HG02973 (cell line): ENCODE measurements at regions not wholly inside any gene's neighbourhood (a gene's known extent, or its start where the extent isn't known, plus 50 kb on each side); places are given as distances from the start of the nearest gene placed in this dataset.

ENCODE experiments used
- ATAC-seq: cut with Tn5 transposase; IDR thresholded peaks from one replicate; pipeline ENCODE4 v1.9.1; 2021; ENCODE audit warnings: moderate library complexity; ENCODE audit not compliant: unreplicated experiment

DNA sequence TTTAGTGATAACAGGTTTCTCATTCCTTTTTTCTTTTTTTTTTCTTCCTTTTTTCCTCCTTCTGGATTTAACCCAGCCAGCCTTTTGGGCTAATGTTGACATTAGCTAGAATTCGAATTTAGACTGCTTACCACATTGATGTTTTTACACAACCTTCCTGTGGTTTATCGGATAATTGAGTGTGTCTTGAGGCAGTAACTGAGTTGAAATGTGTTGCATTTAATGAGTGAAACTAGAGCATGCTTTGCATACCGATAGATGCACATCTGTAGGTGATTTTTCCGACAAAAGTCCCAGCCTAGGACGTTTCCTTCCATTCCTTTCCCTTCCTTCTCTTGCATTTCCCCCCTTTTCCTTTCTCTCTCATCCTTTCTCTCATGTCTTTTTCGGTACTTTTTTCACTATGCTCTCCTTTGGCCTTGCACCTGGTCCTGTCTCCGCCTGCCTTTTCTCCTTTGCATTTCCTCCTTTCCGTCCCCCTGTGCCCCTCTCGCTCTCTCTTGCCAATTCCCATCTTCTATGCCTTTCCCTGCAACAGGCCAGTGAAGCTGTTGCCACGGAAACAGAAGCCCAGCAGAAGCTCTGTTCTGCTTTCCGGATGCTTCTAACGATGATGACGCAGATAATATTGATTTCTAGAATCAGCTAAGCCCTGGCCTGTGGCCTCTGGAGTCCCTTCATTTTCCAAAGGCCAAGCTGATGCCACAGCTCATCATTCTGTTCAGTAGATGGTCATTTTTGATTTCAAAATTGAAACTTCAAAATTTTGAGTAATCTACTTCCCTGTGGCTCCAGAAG lies 76.1 kb downstream of the SLC25A47 start:
- no peak for ATAC-seq

DNA sequence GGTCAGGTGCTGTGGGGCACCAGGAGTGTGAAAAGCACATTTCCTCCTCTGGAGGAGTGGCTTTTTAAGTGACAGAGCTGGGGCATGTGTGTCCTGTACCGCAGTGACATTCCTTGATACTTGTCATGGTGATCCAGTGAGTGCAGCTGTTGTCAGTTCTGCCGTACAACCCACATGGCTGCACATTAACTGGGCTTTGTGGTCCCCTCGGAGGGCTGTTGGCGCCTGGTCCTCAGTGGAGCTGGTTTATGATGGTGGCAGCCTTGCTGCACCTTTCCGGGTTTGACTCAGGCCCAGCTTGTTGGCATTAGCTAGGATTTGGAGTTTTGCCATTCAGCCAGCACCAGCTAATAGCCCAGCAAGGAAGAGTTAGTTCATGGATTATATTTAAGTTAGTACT lies 77.0 kb downstream of the SLC25A47 start:
- ATAC-seq: no peak

- no peak for ATAC-seq
Measured at GRCh38 chr14:100401031-100401692, 78.0 kb downstream of the SLC25A47 start.

DNA sequence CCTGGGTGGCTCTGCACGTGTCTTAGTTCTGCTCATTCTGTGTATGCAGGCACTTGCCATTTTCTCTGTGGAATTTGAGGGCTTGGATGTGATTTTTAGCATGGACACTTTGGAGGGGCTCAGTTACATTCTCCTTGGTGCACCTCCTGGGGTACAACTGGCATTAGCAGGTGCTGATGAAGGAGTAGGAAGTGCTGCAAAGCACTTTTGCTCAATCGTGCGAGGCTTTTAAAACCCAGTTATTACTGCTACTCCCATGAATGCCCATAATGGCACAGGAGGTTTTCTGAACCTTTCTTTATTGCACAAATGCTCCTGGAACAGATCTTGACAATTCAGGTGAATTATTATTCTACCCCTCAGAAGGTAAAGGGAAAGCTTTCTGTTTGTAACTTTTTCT lies 78.7 kb downstream of the SLC25A47 start:
- ATAC-seq: no peak

- ATAC-seq: no peak
Measured at GRCh38 chr14:100402631-100403030, 79.5 kb downstream of the SLC25A47 start.

DNA sequence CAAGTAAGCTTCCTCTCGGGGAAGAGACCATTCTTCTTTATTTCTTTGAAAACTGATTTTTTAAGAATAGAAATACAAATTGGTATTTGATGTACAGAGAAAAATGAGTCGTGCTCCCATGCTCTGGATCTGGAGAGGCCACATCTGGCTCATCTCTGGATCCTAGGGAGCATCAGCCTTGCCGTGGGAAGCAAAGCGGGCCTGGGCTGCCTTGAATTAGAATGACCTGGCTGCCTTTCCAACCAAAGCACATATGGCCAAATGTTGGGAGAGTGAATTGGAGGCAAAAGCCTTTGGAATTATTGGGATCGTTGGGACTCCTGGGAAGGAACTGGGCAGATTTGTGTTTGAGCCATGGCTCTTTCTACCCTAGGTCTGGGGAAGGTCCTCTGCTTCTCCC lies 80.0 kb downstream of the SLC25A47 start:
- ATAC-seq: no peak

GRCh38 chr14:100403802-100404365 lies 80.7 kb downstream of the SLC25A47 start:
- ATAC-seq: no peak

- ATAC-seq: no peak
Measured at GRCh38 chr14:100404419-100404818, 81.3 kb downstream of the SLC25A47 start.

DNA sequence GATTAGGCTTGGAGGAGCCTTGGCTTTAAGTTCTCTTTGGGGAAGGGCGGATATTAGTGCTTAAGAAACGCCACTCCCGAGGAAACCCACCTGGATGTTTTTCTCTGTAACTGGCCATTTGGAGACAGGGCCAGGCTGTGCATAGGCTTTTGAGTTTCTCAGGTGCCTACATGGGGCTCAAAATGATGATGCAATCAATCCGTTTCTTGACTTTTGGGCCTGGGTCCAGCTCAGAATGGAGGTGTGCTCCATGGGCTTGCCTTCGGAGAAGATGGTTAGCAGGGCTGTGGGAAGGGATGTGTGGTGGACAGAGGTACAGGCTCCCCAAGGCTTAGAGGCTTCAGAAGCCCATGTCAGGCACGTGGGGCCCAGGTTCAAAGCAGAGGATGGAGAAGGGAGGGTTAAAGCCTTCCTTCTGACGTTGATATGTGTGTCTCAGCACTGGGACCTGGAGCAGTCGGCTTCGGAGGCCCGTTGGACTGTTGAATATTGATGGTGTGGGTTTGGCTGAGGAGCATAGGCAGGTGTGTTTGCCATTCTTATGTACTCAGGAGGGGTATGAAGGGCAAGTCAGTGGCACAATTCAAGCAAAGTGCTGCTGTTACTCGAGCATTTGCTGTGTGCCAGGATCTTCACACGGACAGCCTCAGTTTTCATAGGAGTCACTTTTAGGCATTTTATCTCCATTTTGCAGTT lies 82.8 kb downstream of the SLC25A47 start:
- ATAC-seq: no peak

DNA sequence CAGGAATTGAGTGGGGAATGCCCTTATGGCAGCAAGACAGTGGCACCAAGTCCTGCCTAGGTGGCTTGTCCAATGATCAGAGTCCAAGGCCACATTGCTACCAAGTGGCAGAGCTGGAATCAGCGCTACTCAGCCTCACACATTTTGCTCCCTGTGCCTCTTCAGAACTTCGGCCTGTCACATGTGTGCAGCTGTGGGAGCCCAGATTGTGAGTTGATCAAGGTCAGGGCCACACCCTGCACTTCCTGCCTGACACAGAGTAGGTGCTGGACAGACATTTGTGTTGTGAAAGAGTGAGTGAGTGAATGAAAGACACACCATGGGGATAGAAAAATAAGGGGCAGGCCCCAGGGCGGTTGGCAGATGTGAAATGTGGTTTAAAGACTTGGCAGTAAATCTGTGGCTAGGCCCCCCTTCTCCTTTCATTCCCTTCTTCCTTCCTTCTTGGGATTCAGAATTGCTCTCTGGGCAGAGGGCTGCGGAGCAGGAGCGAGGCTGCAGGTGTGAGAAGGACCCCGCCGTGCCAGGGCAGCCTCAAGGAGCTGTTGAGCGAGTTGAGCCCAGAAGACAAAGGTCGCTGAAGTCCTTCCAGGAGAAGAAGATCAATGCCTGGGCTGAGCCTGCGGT lies 83.5 kb downstream of the SLC25A47 start:
- ATAC-seq: no peak

- ATAC-seq: no peak
Measured at GRCh38 chr14:100407376-100408102, 84.4 kb downstream of the SLC25A47 start.

DNA sequence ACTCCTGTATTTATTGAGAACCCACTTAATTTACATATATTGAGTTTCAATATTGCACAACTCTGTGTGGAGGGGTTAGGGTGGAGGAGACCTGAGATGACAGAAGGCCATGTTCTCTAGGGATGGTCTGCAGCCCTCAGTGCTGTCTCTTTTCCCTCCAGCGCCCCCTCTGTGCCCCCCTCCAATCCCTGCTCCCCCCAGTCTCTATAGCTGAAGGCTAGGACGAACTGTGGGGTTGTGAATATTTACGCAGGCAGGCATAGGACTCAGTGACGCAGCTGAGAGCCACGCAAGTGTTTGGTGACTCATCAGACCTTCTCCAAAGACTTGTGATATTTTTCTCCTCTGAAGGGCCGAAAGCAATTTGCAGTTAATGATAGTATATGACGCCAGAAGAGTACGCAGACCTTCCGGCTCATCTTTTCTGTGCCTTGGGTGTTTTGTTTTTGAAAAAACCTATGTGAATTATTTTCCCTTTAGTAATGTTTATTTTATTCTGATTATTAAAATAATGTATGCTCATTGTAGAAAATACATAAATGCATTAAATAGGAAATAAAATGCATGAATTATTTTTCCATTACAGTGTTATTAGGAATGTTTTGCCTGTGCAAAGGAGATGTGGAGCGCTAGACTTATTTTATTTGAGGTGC lies 85.3 kb downstream of the SLC25A47 start:
- no peak for ATAC-seq

DNA sequence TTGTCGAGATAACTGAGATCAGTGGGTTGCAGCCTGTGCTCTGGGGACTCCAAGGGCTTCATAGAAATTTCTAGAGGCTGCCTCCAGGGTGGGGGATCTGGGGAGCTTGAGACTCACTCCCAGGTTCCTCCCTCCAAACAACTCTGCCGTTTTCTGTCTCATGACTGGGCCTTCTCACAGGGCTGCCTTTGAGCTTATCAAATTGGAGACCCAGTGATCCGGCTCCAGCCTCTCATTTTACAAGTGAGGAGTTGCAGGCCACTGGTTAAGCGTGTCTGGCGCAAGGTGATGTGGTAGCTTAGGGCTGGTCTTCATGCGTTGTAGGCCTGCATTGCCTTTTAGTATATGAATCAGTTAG lies 85.8 kb downstream of the SLC25A47 start:
- ATAC-seq: no peak

- no peak for ATAC-seq
Measured at GRCh38 chr14:100409651-100410050, 86.5 kb downstream of the SLC25A47 start.

- no peak for ATAC-seq
Measured at GRCh38 chr14:100410056-100410565, 87.0 kb downstream of the SLC25A47 start.

DNA sequence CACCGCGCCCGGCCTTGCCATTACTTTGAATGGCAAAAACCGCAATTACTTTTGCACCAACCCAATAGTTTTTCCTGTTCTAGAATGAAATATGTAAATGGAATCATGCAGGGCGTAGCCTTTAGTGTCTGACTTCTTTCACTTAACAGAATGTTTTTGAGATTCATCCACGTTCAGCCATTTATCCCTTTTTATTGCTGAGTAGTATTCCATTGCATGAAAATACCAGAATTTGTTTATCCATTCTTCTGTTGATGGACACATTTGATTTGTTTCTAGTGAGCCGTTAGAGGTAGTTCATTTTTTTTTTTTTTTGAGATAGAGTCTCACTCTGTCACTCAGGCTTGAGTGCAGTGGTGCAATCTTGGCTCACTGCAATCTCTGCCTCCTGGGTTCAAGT lies 90.6 kb downstream of the SLC25A47 start:
- ATAC-seq: no peak

GRCh38 chr14:100415226-100415625 lies 92.1 kb downstream of the SLC25A47 start:
- ATAC-seq: no peak

DNA sequence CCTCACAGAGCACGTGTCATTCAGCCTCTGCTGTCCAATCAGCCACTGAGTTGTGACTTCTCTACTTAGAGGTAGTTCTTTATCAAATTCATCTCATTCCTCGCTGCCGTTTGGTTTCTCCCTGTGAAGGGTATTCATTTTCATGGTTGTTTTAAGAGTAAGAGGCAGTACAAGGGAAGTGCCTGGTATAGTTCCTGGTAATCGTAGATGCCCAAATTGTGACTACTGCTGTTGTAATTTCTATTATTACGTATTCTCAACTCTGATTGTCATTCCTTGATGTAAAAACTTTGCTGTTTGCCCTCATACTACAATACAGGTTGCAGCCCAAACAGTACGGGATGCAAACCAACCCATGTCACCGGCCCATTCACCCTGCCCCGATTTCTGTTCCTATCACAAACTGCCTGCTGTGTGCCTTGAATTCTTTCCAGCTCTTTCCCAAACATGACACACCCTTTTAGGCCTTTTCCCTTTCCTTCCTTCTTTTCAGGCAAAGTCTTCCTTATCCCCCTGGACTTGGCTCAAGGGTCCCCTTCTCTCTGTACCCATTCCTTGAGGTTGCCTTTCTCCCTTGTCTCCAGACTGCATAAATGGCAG lies 93.0 kb downstream of the SLC25A47 start:
- ATAC-seq: no peak
